NOMO-1 treated with DMSO at 0.1 percent for 48 hours (cell line): ENCODE measurements at regions not wholly inside any gene's neighbourhood (a gene's known extent, or its start where the extent isn't known, plus 50 kb on each side); places are given as distances from the start of the nearest gene placed in this dataset.

ENCODE experiments used
- DNase-seq: peaks from one replicate; lab custom pipeline; 2025; ENCODE audit not compliant: unreplicated experiment; lab: John Stamatoyannopoulos, UW

GRCh38 chr3:190252080-190252479 is 70.2 kb downstream of the CLDN1 start:
- peak; percentile 89 for DNase-seq

- no peak for DNase-seq
These were observed 72.8 kb downstream of the CLDN1 start for GRCh38 chr3:190249414-190249813.

- DNase-seq, result no peak
These were observed 80.1 kb downstream of the CLDN1 start for GRCh38 chr3:190242147-190242546.

- DNase-seq, result no peak
These were observed 82.9 kb downstream of the CLDN1 start for GRCh38 chr3:190239325-190239724.

- no peak for DNase-seq
These were observed 83.4 kb downstream of the CLDN1 start for GRCh38 chr3:190238871-190239270.

DNA sequence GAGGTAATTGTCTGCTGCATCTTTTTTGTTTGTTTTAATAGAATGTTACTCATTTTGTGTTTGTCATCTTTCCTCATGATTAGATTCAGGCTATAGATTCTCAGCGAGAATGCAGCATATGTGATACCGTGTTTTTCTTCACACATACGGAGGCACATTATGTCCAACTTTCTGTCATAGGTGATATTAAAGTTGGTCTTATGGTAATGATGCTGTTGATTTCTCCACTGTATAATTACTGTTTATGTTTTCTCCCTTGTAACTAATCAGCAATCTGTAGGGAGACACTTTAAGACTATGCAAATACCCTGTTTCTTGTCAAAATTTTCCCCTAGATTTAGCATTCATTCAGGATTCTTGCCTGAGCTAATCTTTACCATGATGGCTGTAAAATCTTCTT is 87.6 kb downstream of the CLDN1 start:
- DNase-seq, result no peak

DNA sequence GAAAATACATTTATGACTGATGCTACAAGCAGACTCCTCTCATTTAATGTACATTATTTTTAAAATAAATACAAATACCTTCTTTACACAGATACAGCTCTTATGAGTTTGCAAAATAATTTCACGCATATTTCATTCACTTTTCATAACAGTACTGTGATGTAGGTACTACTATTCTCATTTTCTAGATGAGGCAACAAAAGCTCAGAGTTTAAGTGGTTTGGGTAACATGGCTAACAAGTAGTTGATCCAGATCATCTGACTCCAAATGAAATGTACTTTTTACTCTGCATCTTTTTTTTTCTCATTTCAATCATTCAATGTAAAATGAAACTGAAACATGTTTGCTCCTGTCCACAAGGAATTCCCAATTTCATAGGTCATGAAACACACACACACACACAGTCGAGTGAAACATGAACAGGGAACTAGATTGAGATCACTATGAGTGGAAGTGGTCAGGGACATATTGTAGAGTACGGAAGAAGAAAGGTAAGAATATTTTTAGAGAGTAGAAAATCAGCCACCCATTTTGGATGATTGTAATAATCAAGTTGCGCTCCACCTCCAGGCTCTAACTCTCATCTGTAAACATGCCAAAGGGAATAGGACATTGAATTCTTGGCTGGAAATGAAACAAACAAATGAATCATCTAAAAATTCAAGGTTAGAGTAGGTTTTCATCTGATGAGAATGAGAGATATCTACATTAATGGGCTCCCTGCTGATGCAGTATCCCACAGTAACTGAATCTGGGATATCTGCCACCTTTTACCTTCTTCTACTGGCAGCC is 92.4 kb downstream of the CLDN1 start:
- no peak for DNase-seq

DNA sequence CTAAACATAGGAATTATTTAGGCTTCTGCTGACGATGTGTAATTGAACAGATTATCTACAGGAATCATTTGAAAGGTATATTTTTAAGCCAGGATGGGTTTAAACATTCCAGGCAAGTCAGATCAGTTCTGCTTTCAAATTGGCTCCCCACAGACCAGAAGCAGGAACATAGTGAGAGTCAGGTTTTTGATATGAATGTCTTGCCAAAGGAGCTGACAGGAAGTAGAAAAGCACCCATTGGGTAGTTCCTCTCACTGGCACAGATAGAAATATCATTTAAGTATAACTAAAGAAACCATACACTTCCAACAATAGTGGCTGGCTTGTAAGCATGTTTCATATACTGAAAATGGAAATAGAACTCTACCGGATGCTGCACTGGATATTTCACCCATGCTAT is 95.2 kb downstream of the CLDN1 start:
- DNase-seq, result no peak

- DNase-seq, result peak; percentile 54
These were observed 97.2 kb downstream of the CLDN1 start for GRCh38 chr3:190224863-190225692.

DNA sequence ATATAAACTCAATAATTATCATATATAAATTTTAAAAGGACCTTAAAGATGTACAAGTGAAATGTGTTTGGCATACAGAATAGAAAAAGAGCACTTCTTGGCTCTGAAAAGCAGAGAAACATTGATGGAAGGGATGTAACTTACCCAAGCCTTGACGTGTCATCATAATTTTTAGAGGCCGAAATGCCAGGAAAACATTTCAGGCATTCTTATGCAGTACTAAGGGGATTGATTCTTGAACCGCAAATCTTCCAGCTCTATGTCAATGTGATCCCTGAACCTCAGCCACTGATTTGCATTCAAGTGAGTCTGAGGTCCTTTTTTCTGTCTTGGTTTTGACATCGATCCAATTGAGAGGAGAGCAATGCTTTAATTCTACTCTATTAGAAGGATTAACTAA is 97.8 kb downstream of the CLDN1 start:
- no peak for DNase-seq

DNA sequence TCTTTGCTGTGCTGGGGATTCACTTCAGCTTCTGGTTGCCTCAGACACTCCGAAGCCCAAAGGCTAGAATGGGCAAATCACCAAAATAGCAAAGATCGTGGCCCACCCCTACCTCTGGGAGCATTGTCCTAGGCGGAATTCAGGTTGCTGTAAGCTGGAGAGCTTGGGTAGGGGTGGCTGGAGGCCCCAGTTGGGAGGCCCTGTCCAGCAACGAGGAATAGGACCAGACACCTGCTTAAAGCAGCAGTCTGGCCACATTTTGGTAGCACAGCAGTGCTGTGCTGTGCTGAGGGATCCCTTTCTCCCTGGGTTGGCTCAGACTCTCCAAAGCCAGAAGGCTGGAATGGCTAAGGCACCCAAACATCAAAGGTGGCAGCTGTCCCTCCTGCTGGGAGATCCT is 99.3 kb downstream of the CLDN1 start:
- DNase-seq, result no peak

DNA sequence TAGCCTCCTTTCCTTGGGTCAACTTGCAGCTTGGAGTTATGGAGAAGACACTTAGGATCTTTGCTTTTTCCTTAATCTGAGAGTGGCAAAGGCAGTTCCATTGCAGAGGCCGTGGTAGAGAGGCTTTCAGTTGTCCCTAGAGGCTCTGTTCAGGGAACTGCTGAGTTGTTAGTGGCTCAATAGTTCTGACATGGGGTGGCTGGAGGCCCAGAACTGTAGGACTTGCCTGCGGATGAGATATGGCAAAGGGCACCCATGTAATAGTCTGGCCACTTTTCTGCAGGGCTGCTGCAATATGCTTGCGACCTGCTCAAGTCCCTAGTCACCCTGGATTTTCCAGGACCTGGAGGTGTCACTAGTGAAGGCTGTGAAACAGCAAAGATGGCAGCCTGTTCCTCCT is 99.9 kb downstream of the CLDN1 start:
- DNase-seq, result no peak

- no peak for DNase-seq
These were observed 99.7 kb upstream of the P3H2 start for GRCh38 chr3:190220362-190220761.

DNA sequence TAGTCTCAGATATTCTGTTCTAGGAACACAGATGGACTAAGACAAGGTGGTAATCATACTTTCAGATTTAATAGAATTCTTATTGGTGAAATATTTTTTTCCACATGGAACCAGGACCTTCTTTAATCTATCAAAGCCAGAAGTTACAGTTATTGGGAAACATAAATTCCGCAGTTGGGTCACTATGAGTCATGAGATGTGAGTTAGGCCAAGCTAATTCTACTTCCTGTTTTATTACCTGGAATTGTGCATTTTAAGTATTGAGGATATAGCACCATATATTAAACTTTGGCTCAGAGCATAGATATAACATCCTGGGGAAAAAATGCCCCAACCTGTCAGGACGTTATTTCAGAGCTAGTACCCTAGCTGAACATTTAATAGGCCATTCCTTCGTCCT is 96.4 kb upstream of the P3H2 start:
- peak; percentile 79 for DNase-seq

DNA sequence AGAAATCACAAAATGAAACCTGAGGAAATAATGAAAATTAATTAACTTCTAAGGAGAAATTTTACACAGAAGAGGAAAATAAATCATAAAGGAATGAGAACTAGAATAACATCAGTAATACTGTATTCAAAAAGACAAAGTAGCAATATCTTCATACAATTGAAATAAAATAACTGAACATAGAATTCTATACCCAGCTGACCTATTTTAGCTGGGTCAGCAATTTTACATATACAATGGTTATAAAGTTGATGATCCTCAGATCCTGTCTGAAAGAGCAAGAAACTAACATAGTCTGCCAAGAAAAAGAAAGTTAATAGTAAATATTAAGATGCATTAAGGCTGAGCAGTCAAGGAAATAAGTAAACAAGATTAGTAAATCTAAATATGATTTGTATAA is 93.0 kb upstream of the P3H2 start:
- DNase-seq, result no peak

DNA sequence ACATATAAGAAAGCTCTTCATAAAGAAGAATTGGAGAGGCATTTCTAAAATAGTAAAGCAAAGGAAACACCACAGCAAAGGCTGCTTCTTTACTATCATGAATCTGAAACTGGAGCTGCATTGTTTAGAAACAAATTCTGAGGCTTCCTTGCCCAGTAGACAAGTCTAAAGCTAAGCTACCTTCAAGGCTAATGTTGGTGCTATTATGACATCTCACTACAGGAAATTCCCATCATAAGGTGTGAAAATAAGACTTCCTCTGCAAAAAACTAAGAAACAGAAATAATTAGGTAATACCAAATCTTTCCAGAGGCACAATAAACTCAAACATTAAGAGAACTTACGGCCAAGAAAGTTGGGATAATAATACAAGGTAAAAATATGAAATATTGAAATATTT is 89.9 kb upstream of the P3H2 start:
- no peak for DNase-seq

DNA sequence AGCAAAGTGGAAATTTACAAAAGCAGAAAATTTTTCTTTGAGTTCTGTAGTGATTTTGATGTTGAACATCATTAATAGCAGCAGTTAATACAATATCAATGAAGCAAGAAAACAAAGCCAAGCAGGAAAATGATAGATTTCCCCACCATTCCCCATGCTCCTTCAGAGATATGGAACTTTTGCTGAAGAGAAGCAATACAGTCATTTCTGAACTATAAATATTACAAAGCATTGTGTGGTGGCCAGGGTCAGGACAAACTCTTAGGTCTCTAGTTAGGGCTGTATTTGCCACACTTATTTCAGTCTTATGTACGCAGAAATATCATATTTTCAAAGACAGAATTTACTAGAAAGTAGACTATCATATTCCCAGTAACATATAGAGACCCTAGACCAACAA is 88.8 kb upstream of the P3H2 start:
- DNase-seq, result no peak

GRCh38 chr3:190208196-190208595 is 87.5 kb upstream of the P3H2 start:
- DNase-seq, result peak; percentile 14

DNA sequence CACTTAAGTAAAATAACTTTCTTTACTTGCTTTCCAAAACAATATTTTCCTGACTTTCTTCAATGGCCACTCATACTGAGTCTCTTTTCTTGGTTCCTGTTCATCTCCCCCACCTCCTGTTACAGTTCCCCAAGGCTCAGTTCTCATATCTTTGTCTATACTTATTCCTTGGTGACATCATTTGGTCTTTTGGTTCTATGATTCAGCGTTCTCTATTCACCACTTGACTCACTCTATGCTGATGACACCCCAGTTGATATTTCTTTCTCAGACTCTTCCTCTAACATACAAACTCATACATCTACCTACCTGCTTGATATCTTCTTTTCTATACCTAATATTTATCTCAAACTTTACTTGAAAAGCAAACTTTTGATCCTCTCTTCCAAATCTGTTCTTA is 85.0 kb upstream of the P3H2 start:
- peak; percentile 75 for DNase-seq

DNA sequence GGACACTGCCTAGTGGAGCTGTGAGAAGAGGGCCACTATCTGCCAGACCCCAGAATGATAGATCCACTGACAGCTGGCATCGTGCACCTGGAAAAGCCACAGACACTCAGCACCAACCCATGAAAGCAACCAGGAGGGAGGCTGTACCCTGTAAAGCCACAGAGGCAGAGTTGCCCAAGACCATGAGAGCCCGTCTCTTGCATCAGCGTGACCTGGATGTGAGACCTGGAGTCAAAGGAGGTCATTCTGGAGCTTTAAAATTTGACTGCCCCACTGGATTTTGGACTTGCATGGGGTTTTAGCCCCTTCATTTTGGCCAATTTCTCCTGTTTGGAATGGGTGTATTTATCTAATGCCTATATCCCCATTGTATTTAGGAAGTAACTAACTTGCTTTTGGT is 83.5 kb upstream of the P3H2 start:
- no peak for DNase-seq

- DNase-seq, result no peak
These were observed 76.7 kb upstream of the P3H2 start for GRCh38 chr3:190197346-190197763.

- no peak for DNase-seq
These were observed 73.8 kb upstream of the P3H2 start for GRCh38 chr3:190194506-190194905.
